ENCODE measurements at regions not wholly inside any gene's neighbourhood (a gene's known extent, or its start where the extent isn't known, plus 50 kb on each side); places are given as distances from the start of the nearest gene placed in this dataset.

GRCh38 chr21:43294194-43294902 lies 125.5 kb downstream of the CRYAA start:
- TF ChIP-seq CTCF (IDR thresholded peaks at IDR 0.05 in 8 of 11, conservative IDR thresholded peaks at IDR 0.05 in 3 of 11) (no peak), POLR2A (IDR thresholded peaks at IDR 0.05) (no peak)
